HepG2 (cell line): ENCODE measurements at regions not wholly inside any gene's neighbourhood (a gene's known extent, or its start where the extent isn't known, plus 50 kb on each side); places are given as distances from the start of the nearest gene placed in this dataset.

ENCODE experiments used
- CREB1 ChIP-seq, 2 experiments: fragments of 450-650 bp in 1 of 2; IDR thresholded peaks; 2 replicates each; pipeline ENCODE4 v1.6.1; 2016 to 2017; ENCODE audit warnings: control low read depth in 1 of 2, mild to moderate bottlenecking in 1 of 2, missing compliant biosample characterization in 1 of 2, missing genetic modification characterization in 1 of 2
- ZNF232 ChIP-seq: sonication (generic); formaldehyde crosslinking; IDR thresholded peaks from 2 replicates; pipeline ENCODE4 v1.4.0; 2020; ENCODE audit warnings: missing genetic modification reagents, borderline replicate concordance
- TF ChIP-seq, protein P1 (sequence below): sonication (generic); formaldehyde crosslinking; IDR thresholded peaks from 2 replicates; pipeline ENCODE4 v1.5.0; 2020; ENCODE audit warnings: mild to moderate bottlenecking, missing genetic modification reagents, moderate library complexity
- TF ChIP-seq, protein P2 (sequence below), 2 experiments: IDR thresholded peaks; 2 replicates each; pipeline ENCODE4 v1.6.1; 2011 to 2012; ENCODE audit warnings: low read length in 2 of 2, borderline replicate concordance in 1 of 2, low read depth in 1 of 2, mild to moderate bottlenecking in 1 of 2, moderate library complexity in 1 of 2
- TF ChIP-seq, protein P3 (sequence below), 2 experiments: sonication (generic) in 1 of 2; formaldehyde crosslinking in 1 of 2; IDR thresholded peaks; 2 replicates each; pipeline versions ENCODE4 v1.5.1 to v1.6.1; 2011 to 2020; ENCODE audit warnings: borderline replicate concordance in 1 of 2, low read depth in 1 of 2, low read length in 1 of 2, mild to moderate bottlenecking in 1 of 2, missing genetic modification reagents in 1 of 2, moderate library complexity in 1 of 2

DNA sequence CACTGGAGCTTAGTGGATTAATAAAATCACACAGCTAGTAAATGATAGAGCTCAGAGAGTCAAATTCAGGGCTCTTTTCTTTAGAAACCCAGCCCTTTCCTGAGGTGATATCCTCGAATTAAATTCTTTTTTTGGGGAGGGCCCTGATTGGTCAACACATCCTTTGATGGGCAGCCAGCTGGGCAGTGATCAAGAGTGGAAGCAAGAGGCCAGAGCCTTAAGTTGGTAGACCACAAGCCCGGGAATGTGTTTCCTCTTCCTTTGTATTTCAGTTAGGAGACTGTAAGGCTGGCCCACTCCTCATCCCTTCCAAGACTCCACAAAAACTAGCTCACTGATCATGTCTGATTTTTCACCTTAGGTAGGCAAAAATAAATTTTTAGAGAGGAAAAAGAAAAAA, 640.5 kb downstream of the DHX35 start:
- TF ChIP-seq, protein P1, sequence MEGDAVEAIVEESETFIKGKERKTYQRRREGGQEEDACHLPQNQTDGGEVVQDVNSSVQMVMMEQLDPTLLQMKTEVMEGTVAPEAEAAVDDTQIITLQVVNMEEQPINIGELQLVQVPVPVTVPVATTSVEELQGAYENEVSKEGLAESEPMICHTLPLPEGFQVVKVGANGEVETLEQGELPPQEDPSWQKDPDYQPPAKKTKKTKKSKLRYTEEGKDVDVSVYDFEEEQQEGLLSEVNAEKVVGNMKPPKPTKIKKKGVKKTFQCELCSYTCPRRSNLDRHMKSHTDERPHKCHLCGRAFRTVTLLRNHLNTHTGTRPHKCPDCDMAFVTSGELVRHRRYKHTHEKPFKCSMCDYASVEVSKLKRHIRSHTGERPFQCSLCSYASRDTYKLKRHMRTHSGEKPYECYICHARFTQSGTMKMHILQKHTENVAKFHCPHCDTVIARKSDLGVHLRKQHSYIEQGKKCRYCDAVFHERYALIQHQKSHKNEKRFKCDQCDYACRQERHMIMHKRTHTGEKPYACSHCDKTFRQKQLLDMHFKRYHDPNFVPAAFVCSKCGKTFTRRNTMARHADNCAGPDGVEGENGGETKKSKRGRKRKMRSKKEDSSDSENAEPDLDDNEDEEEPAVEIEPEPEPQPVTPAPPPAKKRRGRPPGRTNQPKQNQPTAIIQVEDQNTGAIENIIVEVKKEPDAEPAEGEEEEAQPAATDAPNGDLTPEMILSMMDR (CRISPR knock-in tag), result no peak
- no peak for TF ChIP-seq CREB1 (IDR thresholded peaks at IDR 0.05)
- TF ChIP-seq CREB1 (CRISPR knock-in tag; IDR thresholded peaks at IDR 0.05), result no peak
- TF ChIP-seq, protein P2, sequence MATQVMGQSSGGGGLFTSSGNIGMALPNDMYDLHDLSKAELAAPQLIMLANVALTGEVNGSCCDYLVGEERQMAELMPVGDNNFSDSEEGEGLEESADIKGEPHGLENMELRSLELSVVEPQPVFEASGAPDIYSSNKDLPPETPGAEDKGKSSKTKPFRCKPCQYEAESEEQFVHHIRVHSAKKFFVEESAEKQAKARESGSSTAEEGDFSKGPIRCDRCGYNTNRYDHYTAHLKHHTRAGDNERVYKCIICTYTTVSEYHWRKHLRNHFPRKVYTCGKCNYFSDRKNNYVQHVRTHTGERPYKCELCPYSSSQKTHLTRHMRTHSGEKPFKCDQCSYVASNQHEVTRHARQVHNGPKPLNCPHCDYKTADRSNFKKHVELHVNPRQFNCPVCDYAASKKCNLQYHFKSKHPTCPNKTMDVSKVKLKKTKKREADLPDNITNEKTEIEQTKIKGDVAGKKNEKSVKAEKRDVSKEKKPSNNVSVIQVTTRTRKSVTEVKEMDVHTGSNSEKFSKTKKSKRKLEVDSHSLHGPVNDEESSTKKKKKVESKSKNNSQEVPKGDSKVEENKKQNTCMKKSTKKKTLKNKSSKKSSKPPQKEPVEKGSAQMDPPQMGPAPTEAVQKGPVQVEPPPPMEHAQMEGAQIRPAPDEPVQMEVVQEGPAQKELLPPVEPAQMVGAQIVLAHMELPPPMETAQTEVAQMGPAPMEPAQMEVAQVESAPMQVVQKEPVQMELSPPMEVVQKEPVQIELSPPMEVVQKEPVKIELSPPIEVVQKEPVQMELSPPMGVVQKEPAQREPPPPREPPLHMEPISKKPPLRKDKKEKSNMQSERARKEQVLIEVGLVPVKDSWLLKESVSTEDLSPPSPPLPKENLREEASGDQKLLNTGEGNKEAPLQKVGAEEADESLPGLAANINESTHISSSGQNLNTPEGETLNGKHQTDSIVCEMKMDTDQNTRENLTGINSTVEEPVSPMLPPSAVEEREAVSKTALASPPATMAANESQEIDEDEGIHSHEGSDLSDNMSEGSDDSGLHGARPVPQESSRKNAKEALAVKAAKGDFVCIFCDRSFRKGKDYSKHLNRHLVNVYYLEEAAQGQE (IDR thresholded peaks at IDR 0.05; ENCODE audit: borderline replicate concordance in 1 of 2, low read depth in 1 of 2, low read length in 2 of 2), result no peak
- TF ChIP-seq, protein P3, sequence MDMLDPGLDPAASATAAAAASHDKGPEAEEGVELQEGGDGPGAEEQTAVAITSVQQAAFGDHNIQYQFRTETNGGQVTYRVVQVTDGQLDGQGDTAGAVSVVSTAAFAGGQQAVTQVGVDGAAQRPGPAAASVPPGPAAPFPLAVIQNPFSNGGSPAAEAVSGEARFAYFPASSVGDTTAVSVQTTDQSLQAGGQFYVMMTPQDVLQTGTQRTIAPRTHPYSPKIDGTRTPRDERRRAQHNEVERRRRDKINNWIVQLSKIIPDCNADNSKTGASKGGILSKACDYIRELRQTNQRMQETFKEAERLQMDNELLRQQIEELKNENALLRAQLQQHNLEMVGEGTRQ (IDR thresholded peaks at IDR 0.05; ENCODE audit: low read depth, low read length), result no peak
- TF ChIP-seq, protein P3 (CRISPR knock-in tag; IDR thresholded peaks at IDR 0.05; ENCODE audit: borderline replicate concordance), result no peak
- no peak for TF ChIP-seq ZNF232
